ENCODE measurements at regions not wholly inside any gene's neighbourhood (a gene's known extent, or its start where the extent isn't known, plus 50 kb on each side); places are given as distances from the start of the nearest gene placed in this dataset.

DNA sequence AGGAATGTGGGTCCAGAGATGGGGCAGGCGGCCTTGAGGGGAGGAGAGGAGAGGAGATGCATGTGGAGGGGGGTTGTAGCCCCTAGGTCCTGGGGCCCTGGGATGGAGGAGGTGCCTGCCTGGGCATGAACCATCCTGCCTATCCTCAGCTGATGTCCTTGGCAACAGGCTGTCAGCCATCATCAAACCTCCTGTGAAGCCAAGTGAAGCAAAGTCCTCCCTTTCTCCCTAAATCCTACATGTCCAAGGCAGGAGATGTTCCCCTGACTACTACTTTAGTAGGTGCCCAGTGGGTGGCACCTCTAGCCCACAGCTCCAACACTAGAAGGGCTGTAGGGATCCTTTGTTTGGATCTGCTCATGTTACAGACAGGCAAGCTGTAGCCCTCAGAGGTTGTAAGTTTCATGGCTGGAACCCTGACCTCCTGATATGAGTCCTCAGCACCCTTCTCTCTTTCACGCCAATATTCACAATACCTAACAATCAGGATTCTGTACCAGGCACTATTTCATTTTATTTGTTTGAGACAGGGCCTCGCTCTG is 66.6 kb upstream of the SYPL1 start:
- no peaks in the 10 kb centered on the region for H3K36me3 Mint-ChIP-seq (ENCODE audit: low read depth)
- no peak for TF ChIP-seq CTCF (conservative IDR thresholded peaks at IDR 0.05)
- H3K9me3 Mint-ChIP-seq = no peaks in the 10 kb centered on the region
- H3K4me1 Mint-ChIP-seq = peaks cover 9% of the 10 kb centered on the region
- H3K27me3 Mint-ChIP-seq (ENCODE audit: low read depth) = peaks cover 13% of the 10 kb centered on the region
- H3K4me3 Mint-ChIP-seq = no peak overlapping the region
- no peak overlapping the region for H3K27ac Mint-ChIP-seq (ENCODE audit: unreplicated experiment)
- no peak for DNase-seq (ENCODE audit: low read depth, low spot score)

GRCh38 chr7:106177738-106178592 is 65.9 kb upstream of the SYPL1 start:
- no peaks in the 10 kb centered on the region for H3K9me3 Mint-ChIP-seq
- no peak overlapping the region for H3K27ac Mint-ChIP-seq (ENCODE audit: unreplicated experiment)
- DNase-seq (ENCODE audit: low read depth, low spot score) = no peak
- no peaks in the 10 kb centered on the region for H3K36me3 Mint-ChIP-seq (ENCODE audit: low read depth)
- TF ChIP-seq CTCF (conservative IDR thresholded peaks at IDR 0.05) = no peak
- H3K4me1 Mint-ChIP-seq = peaks cover 9% of the 10 kb centered on the region
- H3K4me3 Mint-ChIP-seq = no peak overlapping the region
- peaks cover 13% of the 10 kb centered on the region for H3K27me3 Mint-ChIP-seq (ENCODE audit: low read depth)

- no peak overlapping the region for H3K4me3 Mint-ChIP-seq
- H3K36me3 Mint-ChIP-seq (ENCODE audit: low read depth) = no peaks in the 10 kb centered on the region
- TF ChIP-seq CTCF (conservative IDR thresholded peaks at IDR 0.05) = no peak
- H3K9me3 Mint-ChIP-seq = no peaks in the 10 kb centered on the region
- peaks cover 13% of the 10 kb centered on the region for H3K27me3 Mint-ChIP-seq (ENCODE audit: low read depth)
- peaks cover 9% of the 10 kb centered on the region for H3K4me1 Mint-ChIP-seq
- DNase-seq (ENCODE audit: low read depth, low spot score) = no peak
- no peak overlapping the region for H3K27ac Mint-ChIP-seq (ENCODE audit: unreplicated experiment)
Observed at GRCh38 chr7:106177300-106177690, 65.2 kb upstream of the SYPL1 start.

DNA sequence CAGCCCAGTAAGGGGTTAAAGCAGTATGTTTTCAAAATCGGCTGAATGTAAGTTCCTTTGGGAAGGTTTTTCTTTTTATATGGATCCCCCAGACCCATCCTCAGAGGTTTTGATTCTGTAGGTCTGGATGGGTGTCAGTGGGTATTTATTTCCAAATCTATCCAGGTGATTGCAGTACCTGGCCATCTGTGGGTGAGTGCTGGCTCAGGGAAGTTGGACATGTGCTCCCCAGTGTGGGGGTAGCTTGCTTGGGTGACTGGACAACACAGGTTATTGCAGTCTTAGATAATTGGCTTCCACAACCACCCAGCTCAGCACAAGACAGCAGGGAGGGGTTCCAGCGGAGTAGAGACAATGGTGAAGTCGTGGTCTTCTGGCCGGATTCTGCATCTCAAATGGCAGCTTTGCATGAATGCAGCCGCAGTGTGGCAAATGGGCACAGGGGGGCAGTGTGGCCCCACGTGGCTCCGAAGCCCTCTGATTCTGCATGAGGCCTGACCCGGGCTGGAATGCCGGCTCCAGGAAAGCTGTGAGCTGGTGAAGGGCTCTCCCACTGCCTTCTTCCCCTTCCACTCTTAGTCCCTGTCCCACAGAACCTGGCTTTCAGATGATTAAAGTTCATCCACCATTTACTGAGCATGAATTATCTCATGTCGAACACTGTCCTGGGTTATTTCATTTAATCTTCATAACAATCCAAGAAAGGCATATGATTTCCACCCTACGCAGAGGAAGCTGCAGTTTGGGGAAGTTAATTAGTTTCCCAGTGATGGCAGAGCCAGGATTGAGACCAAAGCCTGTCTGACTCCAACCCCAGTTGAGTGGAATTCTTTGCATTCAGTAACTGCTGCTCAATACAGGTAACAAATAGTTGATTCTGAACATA is 64.5 kb upstream of the SYPL1 start:
- Mint-ChIP-seq H3K27me3 (ENCODE audit: low read depth) (peaks cover 13% of the 10 kb centered on the region), H3K4me1 (peaks cover 9% of the 10 kb centered on the region), H3K4me3 (no peak overlapping the region), H3K36me3 (ENCODE audit: low read depth) (no peaks in the 10 kb centered on the region), H3K9me3 (no peaks in the 10 kb centered on the region), H3K27ac (ENCODE audit: unreplicated experiment) (no peak overlapping the region)
- peak; percentile 86 for DNase-seq (ENCODE audit: low read depth, low spot score)
- peak; percentile 95 for TF ChIP-seq CTCF (conservative IDR thresholded peaks at IDR 0.05)

DNA sequence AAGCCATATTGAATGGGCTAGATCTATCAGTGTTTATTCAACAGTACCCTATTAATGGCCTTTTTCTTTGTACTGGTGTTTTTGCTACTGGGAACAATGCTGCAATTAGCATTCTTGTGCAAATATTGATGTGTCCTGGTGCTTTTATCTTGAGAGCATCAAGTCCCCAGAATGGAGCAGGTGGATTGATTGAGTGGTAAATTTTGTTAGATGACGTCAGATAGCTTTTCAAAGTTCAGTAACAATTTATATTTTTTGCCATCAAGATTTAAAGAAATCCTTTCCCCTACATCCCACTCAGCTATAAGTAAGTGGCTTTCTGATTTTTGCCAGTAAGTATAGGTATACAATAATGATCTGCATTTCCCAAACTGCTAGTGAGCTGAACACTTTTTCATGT is 63.4 kb upstream of the SYPL1 start:
- Mint-ChIP-seq H3K27ac (ENCODE audit: unreplicated experiment) (no peak overlapping the region), H3K36me3 (ENCODE audit: low read depth) (no peaks in the 10 kb centered on the region), H3K27me3 (ENCODE audit: low read depth) (peaks cover 13% of the 10 kb centered on the region), H3K9me3 (no peaks in the 10 kb centered on the region), H3K4me1 (peaks cover 9% of the 10 kb centered on the region), H3K4me3 (no peak overlapping the region)
- no peak for DNase-seq (ENCODE audit: low read depth, low spot score)
- no peak for TF ChIP-seq CTCF (conservative IDR thresholded peaks at IDR 0.05)
